Stimulated activated CD4-positive, alpha-beta T cell treated with anti-CD3 and anti-CD28 coated beads, Interleukin-2, amount 100 ng/mL, for 48 hours (primary cell): ENCODE measurements at regions not wholly inside any gene's neighbourhood (a gene's known extent, or its start where the extent isn't known, plus 50 kb on each side); places are given as distances from the start of the nearest gene placed in this dataset.
"Not testable (repeated sequence)": the region's sequence is repeated elsewhere in the genome, so short reads cannot be mapped to it uniquely, and the experiment has no call there.

ENCODE experiments used
- DNase-seq, 2 donors: peaks; one replicate each; pipeline ENCODE4 v3.0.0-alpha.2; 2020

GRCh38 chr14:89743828-89744227, 210.7 kb downstream of the EFCAB11 start:
- DNase-seq, result no peak

GRCh38 chr14:89740241-89740640, 214.3 kb downstream of the EFCAB11 start:
- no peak for DNase-seq

GRCh38 chr14:89736881-89737280, 217.6 kb downstream of the EFCAB11 start:
- no peak for DNase-seq

- DNase-seq, result no peak
Measured at GRCh38 chr14:89731396-89731933, 223.1 kb downstream of the EFCAB11 start.

GRCh38 chr14:89730687-89731086, 223.8 kb downstream of the EFCAB11 start:
- DNase-seq, result no peak

- DNase-seq, result no peak
Measured at GRCh38 chr14:89728964-89729363, 225.6 kb downstream of the EFCAB11 start.

- not testable (repeated sequence) for DNase-seq
Measured at GRCh38 chr14:89726226-89726625, 228.3 kb downstream of the EFCAB11 start.

GRCh38 chr14:89724628-89724960, 229.9 kb downstream of the EFCAB11 start:
- no peak for DNase-seq

GRCh38 chr14:89723930-89724627, 230.5 kb downstream of the EFCAB11 start:
- no peak for DNase-seq

- no peak for DNase-seq
Measured at GRCh38 chr14:89721956-89722355, 232.6 kb downstream of the EFCAB11 start.

GRCh38 chr14:89720741-89721729, 233.5 kb downstream of the EFCAB11 start:
- peak in 1 of 2 donors; percentile 45 for DNase-seq

GRCh38 chr14:89720076-89720687, 234.3 kb downstream of the EFCAB11 start:
- DNase-seq, result no peak

GRCh38 chr14:89719366-89720075, 235.0 kb downstream of the EFCAB11 start:
- no peak for DNase-seq

- DNase-seq, result no peak
Measured at GRCh38 chr14:89708982-89709625, 245.4 kb downstream of the EFCAB11 start.

GRCh38 chr14:89707086-89707485, 247.4 kb downstream of the EFCAB11 start:
- DNase-seq, result no peak

GRCh38 chr14:89702876-89703200, 251.7 kb downstream of the EFCAB11 start:
- DNase-seq, result no peak

GRCh38 chr14:89702073-89702875, 252.3 kb downstream of the EFCAB11 start:
- no peak for DNase-seq

- DNase-seq, result peak; percentile 81
Measured at GRCh38 chr14:89701211-89702043, 253.1 kb downstream of the EFCAB11 start.

- no peak for DNase-seq
Measured at GRCh38 chr14:89700801-89701200, 253.7 kb downstream of the EFCAB11 start.

- no peak for DNase-seq
Measured at GRCh38 chr14:89699071-89699470, 255.5 kb downstream of the EFCAB11 start.
